HG03135 (cell line): ENCODE measurements at regions not wholly inside any gene's neighbourhood (a gene's known extent, or its start where the extent isn't known, plus 50 kb on each side); places are given as distances from the start of the nearest gene placed in this dataset.

Source experiments
- ATAC-seq: cut with Tn5 transposase; IDR thresholded peaks from one replicate; pipeline ENCODE4 v1.9.1; 2021; ENCODE audit warnings: mild to moderate bottlenecking, moderate library complexity; ENCODE audit not compliant: unreplicated experiment

DNA sequence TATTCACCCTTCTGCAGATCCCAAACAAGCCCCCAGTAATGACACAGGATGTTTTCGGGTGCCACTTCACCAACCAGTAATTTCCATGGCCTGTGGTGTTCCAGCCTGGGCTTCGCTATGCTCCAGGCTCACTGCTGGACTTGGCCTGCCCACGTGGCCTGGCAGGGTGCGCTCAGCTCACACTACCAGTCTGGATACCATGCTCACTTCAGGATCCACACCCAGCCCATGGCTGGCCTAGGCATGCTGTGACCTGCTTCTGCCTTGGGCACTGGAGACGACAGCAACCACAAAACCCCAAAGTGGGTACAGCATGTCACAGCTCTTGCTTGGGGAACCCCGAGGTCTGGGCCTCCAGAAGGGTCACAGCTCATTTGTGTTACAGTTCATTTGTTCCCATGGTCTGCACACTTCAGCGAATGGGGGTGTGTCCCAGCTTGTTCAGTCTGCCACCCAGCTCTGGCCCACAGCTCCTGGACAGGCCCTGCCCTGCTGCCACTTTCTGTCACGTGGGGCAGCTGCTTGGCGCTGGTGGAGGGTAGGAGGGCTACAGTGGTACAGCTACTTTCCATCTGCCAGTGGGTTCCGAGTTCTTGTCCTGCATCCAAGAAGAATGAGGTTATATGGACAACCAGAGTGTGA, 650.8 kb downstream of the MCTP2 start:
- ATAC-seq, result no peak

DNA sequence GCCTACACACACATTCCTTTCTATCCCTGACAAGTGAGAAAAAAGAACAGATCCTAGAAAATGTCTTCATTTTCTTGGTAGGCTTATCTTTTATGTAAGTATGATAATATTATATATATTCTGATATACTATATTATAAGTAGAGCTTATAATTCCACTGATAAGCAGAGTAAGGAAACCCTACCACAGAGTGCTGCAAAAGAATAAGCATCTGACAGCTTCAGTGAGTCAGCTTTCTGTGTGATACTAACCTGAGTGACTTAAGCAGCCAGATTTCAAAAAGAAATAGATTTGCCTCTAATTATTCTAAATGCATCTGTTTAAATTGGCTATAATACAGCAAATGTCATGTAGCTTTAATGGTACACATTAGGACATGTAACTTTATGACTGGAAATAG, 656.0 kb downstream of the MCTP2 start:
- ATAC-seq, result no peak

DNA sequence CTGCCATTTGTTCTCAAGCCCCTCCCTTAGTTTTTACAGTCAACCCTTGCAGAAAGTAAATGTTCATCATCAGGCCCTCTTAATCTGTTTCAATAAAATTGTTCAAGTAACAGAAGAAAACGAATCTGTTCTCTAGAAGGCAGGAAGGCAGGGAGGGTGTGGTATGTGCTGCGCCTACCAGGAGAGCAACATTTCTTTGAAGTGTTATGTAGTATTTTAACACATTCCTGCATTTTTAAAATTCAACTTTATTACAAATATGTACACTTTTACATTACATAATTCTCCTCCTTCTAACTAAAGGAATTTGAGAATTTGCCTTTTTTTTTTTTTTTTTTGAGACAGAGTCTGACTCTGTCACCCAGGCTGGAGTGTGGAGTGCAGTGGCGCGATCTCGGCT, 657.8 kb downstream of the MCTP2 start:
- no peak for ATAC-seq

DNA sequence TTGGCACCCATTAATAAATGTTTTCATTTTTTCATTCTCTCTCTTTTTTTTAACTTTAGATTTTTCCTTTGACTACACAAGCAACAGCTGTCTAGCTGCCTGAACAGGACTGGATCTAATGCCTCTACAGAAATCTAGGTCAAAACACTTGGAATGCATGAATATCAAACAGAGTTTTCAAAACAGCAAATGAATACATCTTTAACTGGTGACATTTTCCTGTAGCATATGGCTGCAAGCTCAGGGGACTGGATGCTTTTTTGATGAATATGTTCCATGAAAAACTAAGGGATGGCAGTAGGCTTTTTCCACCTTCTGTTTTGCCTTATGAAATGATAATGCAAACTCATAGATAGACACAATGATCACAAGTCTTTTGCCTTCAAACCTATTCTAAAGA, 661.7 kb downstream of the MCTP2 start:
- no peak for ATAC-seq

DNA sequence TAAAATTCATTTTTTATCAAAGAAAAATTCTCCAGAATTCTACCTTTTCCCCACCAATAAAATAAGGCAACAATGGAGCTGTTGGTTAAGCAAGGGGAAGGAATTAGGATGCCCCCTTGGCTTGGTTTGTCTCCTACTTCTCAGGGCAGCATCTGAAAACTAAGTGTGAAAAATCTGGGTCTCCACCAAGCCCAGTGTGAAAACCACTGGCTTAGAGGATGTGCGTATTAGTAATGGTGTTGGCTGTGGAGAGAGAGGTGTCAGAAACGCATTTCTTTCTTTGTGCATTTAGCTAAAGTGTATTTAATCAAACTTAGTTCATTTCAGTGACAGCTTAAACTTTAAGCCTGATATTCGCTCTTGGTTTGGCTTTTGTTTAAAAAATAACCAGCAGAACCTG, 662.7 kb downstream of the MCTP2 start:
- no peak for ATAC-seq

DNA sequence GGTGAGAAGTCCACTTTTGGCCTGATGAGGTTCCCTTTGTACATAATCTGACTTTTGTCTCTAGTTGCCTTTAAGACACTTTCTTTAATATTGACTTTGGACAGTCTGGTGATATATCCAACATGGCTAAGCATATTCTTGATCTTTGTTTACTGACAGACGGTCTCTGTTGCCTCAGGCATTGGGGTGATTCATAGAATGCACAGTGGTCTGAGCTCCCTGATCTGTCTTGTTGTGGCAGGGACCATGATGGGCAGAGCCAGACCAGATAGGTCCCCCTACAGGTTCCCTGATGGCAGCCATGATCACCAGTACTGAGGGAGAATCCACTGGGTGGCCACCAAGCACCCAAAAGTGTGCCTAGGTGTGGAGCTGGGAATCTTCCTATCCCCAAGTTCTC, 678.1 kb downstream of the MCTP2 start:
- no peak for ATAC-seq

DNA sequence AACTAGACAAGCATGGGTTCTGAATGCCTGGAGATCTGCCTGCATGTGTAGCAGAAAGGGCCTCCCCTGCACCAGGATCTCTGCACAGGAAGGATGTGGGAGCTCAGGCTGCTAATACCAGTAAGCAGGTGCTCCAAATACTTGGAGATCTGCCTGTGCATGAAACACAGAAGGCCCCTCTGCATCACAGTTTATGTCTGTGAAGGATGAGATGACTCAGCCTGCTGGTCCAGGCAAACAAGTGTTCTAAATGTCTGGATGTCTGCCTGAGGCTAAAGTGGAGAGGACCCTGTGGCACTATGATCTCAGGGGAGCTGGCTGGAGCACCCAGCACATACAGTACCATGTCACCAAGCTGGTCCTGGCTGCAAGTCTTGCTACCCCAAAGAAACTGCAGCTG, 678.8 kb downstream of the MCTP2 start:
- no peak for ATAC-seq

DNA sequence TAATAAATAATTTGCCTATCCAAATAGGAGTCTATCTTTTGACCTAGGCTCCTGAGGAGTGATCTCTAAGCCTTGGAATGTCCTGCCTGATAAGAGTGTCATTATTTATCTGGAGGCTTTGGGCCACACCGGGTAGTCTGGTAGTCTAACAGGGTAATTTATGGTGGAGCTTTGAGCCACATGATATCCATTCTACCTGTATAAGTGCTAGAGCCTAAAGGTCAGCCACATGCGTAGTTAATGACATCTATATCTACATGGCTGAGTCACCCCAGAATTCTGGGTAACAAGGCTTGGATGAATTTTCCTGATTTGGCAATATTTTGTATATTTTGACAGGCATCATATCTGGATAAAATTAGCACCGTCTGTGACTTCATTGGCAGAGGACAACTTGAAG, 681.4 kb downstream of the MCTP2 start:
- no peak for ATAC-seq

DNA sequence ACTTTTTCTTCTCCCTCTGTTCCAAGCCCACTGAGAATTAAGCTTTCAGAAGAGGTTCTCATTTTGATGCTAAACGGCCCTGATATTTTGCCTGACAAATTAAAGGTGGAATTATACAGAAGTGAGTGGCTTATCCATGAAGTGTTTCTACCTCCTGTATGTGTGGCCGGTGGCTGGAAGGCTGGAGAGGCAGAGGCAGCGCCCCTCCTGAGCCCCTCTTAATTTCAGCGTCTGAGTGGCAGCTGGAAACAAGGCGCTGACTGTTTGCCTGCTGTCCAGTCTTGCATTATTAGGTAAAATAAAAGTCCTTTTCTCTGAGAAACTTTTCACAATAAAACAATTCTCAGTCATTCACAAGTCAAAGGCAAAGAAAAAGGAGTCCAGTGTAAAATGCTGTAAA, 685.7 kb downstream of the MCTP2 start:
- ATAC-seq, result no peak

DNA sequence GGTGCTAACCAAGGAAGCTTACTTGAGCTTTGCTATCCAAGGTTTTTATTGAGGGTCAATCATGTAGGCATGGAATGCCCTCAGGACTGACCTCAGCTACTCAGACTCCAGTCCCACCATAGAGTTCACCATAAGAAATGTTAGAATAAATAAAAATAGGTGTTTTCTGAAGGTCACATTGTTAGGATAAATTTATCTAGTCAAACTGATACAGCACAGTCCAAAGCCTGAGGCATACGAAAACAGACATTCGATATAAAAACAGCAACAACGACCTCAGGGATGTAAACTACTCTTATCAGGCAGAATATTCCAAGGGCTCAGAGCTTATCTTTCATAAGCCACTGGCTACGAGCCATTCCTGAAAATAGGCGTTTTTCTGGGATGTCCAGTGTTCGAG, 690.6 kb downstream of the MCTP2 start:
- ATAC-seq, result no peak

DNA sequence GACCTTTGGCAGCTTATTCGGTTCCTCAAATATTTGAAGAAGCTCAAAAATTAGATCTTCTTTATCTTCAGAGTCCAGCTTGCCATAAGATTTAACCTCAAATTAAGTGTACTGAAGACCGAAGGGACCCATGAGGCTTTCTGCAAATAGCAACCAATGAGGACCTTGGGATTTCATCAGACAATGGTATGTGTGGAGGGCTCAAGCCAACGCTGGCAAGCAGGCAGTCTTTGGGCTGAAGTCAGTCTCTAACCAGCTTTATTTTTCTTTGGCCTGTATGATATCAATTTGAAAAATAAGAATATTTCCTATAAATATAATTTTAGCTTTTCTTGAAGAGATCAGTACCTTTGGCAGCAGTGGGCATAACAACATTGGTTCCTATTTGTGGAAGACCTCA, 692.7 kb downstream of the MCTP2 start:
- ATAC-seq, result no peak

DNA sequence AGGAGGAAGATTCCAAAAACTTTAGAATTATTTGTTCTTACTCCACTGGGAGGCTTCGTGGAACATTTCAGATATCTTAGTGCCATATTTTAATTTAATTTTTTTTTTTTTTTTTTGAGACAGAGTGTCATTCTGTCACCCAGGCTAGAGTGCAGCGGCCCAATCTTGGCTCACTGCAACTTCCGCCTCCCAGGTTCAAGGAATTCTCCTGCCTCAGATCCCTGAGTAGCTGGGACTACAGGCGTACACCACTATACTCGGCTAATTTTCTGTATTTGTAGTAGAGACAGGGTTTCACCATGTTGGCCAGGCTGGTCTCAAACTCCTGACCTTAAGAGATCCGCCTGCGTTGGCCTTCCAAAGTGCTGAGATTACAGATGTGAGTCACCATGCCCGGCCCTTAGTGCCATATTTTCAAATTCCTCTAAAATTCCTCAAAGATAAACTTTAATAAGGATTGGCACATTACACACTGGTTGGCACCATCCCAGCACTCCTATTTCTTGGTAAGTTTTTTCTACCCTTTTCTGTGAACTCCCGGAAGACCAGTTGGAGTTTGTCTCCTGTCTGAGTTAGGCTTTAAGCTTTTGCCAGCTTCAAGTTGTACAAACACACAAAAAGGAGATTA, 693.7 kb downstream of the MCTP2 start:
- ATAC-seq, result no peak

DNA sequence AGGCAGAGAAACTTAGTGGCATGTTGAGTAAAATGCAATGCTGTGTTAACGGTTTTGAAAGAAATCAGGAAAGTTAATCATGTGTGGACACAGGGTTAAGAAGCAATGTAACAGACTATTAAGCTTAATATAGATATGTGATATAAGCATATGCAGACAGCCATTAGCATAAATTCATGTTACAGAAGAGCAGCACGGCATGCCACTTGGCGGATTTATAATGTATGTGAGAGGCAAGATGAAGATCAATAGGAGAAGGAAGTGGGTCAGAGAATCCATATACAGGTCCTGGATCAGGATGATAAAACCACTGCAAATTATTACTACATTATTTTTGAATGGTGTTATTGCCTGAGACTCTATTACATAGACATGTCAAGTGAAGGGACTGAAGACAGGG, 694.3 kb downstream of the MCTP2 start:
- ATAC-seq, result no peak

DNA sequence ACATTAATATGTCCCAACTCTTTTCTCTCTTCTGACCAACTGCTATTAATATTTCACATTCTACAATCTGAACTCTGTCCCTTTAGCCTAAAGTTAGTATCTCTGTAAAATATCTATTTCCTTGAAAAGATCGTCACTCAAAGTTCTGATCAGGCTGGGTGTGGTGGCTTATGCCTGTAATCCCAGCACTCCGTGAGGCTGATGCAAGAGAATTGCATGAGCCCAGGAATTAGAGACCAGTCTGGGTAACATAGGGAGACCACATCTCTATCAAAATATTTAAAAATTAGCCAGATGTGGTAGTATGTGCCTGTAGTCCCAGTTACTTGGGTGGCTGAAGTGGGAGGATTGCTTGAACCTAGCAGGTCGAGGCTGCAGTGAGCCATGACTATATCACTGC, 695.6 kb downstream of the MCTP2 start:
- ATAC-seq, result no peak

DNA sequence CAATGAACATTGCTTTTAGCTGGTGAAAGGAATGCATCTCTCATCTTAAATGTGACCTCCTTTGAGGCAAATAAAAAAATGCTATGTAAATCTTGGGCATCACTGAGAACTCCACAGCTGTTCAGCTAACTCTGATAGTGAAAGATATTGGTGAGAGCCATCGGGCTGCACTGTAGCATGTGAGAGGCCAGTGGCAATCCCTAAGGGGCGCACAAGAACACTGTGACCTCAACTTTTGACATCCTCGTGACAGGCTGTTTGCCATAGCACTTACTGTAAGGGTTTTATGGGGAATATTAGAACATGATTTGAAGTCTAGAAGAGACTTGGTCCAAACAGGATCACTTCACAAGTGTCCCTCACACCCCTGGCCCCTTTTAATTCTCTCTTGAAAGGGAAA, 697.9 kb downstream of the MCTP2 start:
- ATAC-seq, result no peak

DNA sequence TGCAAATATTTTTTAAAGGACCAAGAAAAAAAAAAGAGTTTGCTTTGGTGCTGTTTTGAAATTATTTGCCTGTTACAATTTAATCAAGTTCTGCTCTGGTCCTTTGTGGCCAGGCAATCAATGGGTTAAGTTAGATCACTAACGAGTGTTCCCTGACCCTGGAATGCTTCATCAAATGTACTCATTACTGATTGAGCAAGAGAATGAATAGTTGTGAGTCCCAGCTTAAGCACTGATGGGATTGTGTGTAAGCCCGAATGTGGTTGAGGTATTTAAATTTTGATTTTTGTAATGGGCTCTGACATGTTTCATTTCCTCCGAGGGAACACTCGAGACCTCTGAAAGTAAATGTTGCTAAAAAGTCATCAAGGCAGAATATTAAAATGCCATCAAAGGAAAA, 699.1 kb downstream of the MCTP2 start:
- ATAC-seq, result no peak

DNA sequence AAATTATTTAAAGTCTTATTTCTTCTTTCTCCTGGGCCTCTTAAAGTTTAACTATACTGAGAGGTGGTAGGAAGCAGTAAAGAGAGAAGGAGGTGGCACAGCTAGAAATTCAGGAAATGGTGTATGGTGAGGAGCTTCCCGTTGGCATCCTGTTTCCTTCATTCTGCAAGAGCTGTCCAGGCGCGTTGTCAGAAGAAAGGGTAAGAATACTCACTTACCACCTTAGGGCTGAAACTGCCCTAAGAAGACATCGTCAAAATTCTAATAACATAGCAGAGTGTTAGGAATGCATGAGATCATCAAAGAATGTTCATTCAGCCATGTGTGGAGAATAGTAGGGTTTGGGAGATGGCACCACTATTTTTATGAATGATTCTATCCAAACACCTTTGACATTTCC, 699.6 kb downstream of the MCTP2 start:
- no peak for ATAC-seq

DNA sequence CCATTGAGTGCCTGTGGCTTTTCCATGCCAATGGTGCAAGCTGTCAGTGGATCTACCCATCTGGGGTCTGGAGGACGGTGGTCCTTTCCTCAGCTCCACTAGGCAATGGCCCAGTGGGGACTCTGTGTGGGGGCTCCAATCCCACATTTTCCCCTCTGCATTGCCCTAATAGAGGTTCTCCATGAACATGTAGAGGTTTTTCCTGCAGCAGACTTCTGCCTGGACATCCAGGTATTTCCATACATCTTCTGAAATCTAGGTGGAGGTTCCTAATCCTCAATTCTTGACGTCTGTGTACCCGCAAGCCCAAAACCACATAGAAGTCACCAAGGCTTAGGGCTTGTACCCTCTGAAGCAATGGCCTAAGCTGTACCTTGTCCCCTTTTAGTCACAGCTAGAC, 703.1 kb downstream of the MCTP2 start:
- no peak for ATAC-seq

DNA sequence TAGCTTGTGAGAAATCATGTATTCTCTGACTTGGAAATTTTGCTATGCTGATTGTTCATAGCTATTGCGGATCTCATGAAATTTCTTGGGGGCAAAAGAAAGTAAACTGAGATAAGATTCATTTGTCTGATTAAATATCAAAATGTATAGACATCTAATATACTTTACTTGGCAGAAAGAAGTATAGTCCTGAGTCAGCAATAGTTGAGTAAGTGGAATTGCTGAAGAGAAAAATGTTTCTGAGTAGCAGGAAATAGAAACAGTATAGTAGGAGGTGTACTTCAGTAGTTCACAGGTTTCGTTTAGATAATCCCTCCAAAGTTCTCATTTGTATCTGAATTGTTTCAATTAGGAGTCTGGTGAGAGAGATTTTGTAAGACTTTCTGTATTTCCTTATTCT, 705.9 kb downstream of the MCTP2 start:
- ATAC-seq, result no peak

DNA sequence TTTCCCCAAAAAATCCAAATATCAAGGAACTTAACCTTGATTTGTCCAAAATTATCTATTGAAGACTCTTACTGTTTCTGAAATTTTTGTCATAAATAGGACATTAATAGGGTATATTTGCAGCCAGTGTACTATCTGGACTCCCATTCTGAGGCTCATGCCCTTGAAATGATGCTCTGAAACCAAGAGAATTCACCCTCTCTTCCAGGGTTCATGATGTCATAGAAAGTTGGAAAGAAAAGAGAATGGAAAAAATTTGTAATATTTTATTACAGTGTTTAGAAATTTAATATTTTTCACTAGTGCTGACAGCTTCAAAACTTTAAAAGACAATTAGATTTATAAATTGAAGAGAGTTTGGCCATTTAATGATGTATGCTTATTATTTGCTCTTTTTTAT, 712.5 kb downstream of the MCTP2 start:
- no peak for ATAC-seq

DNA sequence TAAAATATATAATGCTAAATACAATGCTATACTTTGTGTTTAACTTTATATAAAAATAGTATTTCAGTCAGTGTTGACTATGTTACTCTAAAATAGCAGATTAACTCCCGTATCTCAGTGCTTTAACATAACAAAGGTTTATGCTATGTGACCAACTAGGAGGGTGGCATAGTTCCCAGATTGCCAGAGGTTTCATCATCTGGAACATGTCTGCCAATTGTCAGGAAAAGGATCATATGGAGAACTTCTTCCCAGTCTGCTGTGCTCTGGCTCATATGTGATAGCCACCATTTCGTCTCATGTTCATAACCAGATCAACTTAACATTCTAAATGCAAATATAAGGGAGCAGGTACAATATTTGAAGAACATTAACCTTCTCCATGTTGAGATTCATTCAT, 720.2 kb downstream of the MCTP2 start:
- no peak for ATAC-seq

DNA sequence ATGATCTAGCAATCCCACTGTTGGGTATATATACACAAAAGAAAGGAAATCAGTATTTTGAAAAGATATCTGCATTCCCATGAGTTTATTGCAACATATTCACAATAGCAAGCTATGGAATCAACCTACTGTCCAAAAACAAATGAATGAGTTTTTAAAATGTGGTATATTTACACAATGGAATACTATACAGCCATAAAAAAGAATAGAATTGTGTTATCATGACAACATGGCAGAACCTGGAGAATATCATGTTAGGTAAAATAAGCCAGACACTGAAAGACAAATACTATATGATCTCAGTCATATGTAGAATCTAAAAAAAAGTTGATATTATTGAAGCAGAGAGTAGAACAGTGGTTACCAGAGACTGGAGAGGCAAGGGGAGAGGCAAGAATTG, 732.6 kb downstream of the MCTP2 start:
- ATAC-seq, result no peak

DNA sequence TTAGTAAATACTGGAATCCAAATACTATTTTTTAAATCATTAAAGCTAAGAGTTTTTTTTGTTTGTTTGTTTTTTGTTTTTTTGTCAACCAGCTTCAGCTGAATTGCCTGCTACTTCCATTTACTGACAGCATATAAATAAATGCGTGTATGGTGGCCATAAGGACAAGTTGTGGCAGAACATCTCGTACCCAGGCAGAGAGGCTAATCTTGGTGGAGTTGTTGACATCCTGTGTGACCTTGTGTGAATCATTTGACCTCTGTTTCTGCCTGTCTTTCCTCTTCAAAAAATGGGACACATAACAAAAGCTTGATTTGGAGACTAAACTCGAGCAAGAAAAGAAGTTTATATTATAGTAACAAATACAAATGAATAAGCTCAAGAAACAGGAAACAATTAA, 734.2 kb downstream of the MCTP2 start:
- ATAC-seq, result no peak
